ENCODE measurements at regions not wholly inside any gene's neighbourhood (a gene's known extent, or its start where the extent isn't known, plus 50 kb on each side); places are given as distances from the start of the nearest gene placed in this dataset.
A peak's percentile ranks its signal among the peaks of the same experiment; 100 is the strongest.

DNA sequence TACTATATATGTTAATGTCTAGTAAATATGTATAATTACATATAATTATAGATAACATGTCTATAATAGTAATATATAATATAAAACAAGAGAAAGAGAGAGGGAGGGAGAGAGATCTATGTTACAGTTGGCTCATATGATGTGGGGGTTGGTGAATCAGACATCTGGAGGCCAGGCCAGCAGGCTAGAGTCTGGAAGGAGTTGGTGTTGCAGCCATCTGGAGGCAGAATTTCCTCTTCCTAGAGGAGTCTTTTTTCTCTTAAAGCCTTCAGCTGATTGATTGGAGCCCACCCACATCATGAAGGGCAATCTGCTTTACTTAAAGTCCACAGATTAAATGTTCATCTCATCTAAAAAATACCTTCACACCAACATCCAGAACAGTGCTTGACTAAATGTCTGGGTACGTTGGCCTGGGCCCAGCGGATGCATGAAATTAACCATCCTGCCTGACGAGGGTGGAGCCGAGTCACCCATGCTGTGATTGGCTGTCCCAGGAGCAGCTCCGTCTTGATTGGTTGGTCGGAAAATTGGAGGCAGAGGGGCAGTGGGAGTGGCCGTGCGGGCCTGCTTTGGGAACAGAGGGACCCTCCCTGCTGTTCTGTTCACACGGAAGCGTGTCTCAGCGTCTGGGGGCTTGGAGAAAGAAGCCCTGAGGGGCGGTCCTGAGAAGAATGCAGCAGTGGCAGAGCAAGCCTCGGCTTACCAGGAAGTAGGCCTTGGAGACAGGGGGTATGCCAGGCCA is 392.4 kb downstream of the QKI start:
- H3K27ac Mint-ChIP-seq = no peak overlapping the region

More for the DNA sequence above, 392.4 kb downstream of the QKI start:
- Mint-ChIP-seq H3K9me3 (no peaks in the 10 kb centered on the region; a peak in 1 of 5 replicates), H3K36me3 (ENCODE audit: insufficient read depth in 1 of 3, low read depth in 3 of 3) (no peaks in the 10 kb centered on the region; a peak in 1 of 7 replicates), H3K4me3 (no peak overlapping the region), H3K4me1 (peaks cover 15 to 17% of the 10 kb centered on the region in 2 experiments), H3K27me3 (ENCODE audit: low read depth) (no peaks in the 10 kb centered on the region)
- Histone ChIP-seq H4K8ac (replicated peaks; ENCODE audit: insufficient read length, low read depth, low read length) (no peak overlapping the region), H4K20me1 (ENCODE audit: control insufficient read depth, insufficient read depth, insufficient read length) (no peaks in the 10 kb centered on the region), H3K9me3 (ENCODE audit: control insufficient read depth, low read depth, low read length) (no peaks in the 10 kb centered on the region), H3K79me1 (ENCODE audit: insufficient read depth, low read depth, low read length, poor library complexity, severe bottlenecking) (no peaks in the 10 kb centered on the region), H3T11ph (ENCODE audit: low read length) (no peak overlapping the region), H2BK120ac (ENCODE audit: low read depth, low read length, poor library complexity, severe bottlenecking) (no peak overlapping the region), H3K4me2 (ENCODE audit: insufficient read depth, insufficient read length, low read length) (no peak overlapping the region), H3K4ac (ENCODE audit: low read depth, low read length) (no peak overlapping the region), H3K56ac (ENCODE audit: insufficient read length, low read depth, low read length) (no peak overlapping the region), H2BK20ac (ENCODE audit: low read depth, low read length, poor library complexity, severe bottlenecking) (no peak overlapping the region), H3K79me2 (ENCODE audit: insufficient read depth, low read length) (no peaks in the 10 kb centered on the region), H3K23ac (ENCODE audit: insufficient read length, low read depth, low read length) (no peak overlapping the region), H3K9ac (ENCODE audit: extremely low read depth, insufficient read length, low read length) (no peak overlapping the region), H2BK15ac (ENCODE audit: low read depth, low read length) (no peak overlapping the region), H4K5ac (ENCODE audit: insufficient read length, low read depth, low read length) (no peak overlapping the region), H2AFZ (ENCODE audit: low read length) (no peak overlapping the region), H3K23me2 (ENCODE audit: insufficient read length, low read depth, low read length, poor library complexity, severe bottlenecking) (no peaks in the 10 kb centered on the region), H3K18ac (ENCODE audit: insufficient read length, low read depth, low read length) (no peak overlapping the region), H3K4me1 (ENCODE audit: insufficient read depth, low read length) (no peaks in the 10 kb centered on the region), H4K91ac (ENCODE audit: insufficient read length, low read depth, low read length) (no peak overlapping the region), H2AK5ac (ENCODE audit: insufficient read length, low read length) (no peak overlapping the region), H2BK12ac (ENCODE audit: insufficient read length, low read depth, low read length) (no peak overlapping the region), H3K27me3 (ENCODE audit: insufficient read depth, low read length) (no peaks in the 10 kb centered on the region), H3K27ac (ENCODE audit: insufficient read length, low read depth, low read length) (no peak overlapping the region), H2BK5ac (ENCODE audit: insufficient read length, low read length) (no peak overlapping the region), H3K14ac (ENCODE audit: insufficient read depth, low read length) (no peak overlapping the region)
- WGBS (ENCODE audit: extremely low coverage, insufficient read length, low lambda C conversion rate) = no CpG with 5 or more reads among the region's 13 CpGs
- no peak for TF ChIP-seq CTCF (conservative IDR thresholded peaks at IDR 0.05)
- peak; percentile 33 for DNase-seq

Data from H9 (cell line).